ENCODE measurements at regions not wholly inside any gene's neighbourhood (a gene's known extent, or its start where the extent isn't known, plus 50 kb on each side); places are given as distances from the start of the nearest gene placed in this dataset.

GRCh38 chr6:114543696-114544095 lies 200.9 kb upstream of the HS3ST5 start:
- DNase-seq (ENCODE audit: extremely low read depth in 1 of 4, low spot score in 3 of 4) (no peak), FAIRE-seq (no peak), ATAC-seq (no peak)
- H3K27ac ChIP-seq (ENCODE audit: extremely low read depth, low read depth, low read length): no peak overlapping the region
- no peaks in the 10 kb centered on the region for H3K9me1 ChIP-seq (ENCODE audit: control insufficient read depth, insufficient read depth, low read length)
- intact Hi-C loops (cut with micrococcal nuclease) (no loop called here), in situ Hi-C loops (cut with MboI) (no loop called here)
- no peak for TF ChIP-seq MLLT1 (IDR thresholded peaks at IDR 0.05)
- TF ChIP-seq CBX1 (IDR thresholded peaks at IDR 0.05; ENCODE audit: low read depth): no peak
- no peak for TF ChIP-seq STAG1 (CRISPR knock-in tag; IDR thresholded peaks at IDR 0.05; ENCODE audit: borderline replicate concordance)
- H2AFZ ChIP-seq (ENCODE audit: low read depth, low read length): no peak overlapping the region
- H4K20me1 ChIP-seq (replicated peaks; ENCODE audit: control insufficient read depth, insufficient read depth, low read length): no peaks in the 10 kb centered on the region
- no peaks in the 10 kb centered on the region for H3K9me3 ChIP-seq (replicated peaks; ENCODE audit: control insufficient read depth, insufficient read depth, low read depth, low read length)
- ChIA-PET CTCF (ENCODE audit: low intra/inter-chr PET ratio) (no interaction called here), POLR2A (no interaction called here)
- WGBS (ENCODE audit: insufficient coverage, low coverage, missing lambda C conversion rate): 0% methylated on average over 2 of the region's 2 CpGs
- no peaks in the 10 kb centered on the region for H3K27me3 ChIP-seq (ENCODE audit: control insufficient read depth in 2 of 2, insufficient read depth in 2 of 2, low read length in 2 of 2)
- no peak overlapping the region for H3K4me3 ChIP-seq
- no peak overlapping the region for H3K4me2 ChIP-seq (ENCODE audit: insufficient read depth, low read length)
- no peaks in the 10 kb centered on the region for H3K79me2 ChIP-seq (ENCODE audit: control insufficient read depth, insufficient read depth, low read length)
- H3K4me1 ChIP-seq (replicated peaks in 1 of 2; ENCODE audit: control insufficient read depth in 2 of 2, insufficient read depth in 2 of 2, low read length in 2 of 2): no peaks in the 10 kb centered on the region
- H3K9ac ChIP-seq (ENCODE audit: insufficient read depth in 1 of 2, low read depth in 2 of 2, low read length in 2 of 2): no peak overlapping the region
- no TSS peak for BruUV-seq (replicated peaks)
- H3K36me3 ChIP-seq (ENCODE audit: control insufficient read depth, insufficient read depth, low read length): no peaks in the 10 kb centered on the region

- Histone ChIP-seq H3K27ac (ENCODE audit: extremely low read depth, low read depth, low read length) (no peak overlapping the region), H3K4me1 (replicated peaks in 1 of 2; ENCODE audit: control insufficient read depth in 2 of 2, insufficient read depth in 2 of 2, low read length in 2 of 2) (no peaks in the 10 kb centered on the region), H3K27me3 (ENCODE audit: control insufficient read depth in 2 of 2, insufficient read depth in 2 of 2, low read length in 2 of 2) (no peaks in the 10 kb centered on the region), H3K36me3 (ENCODE audit: control insufficient read depth, insufficient read depth, low read length) (no peaks in the 10 kb centered on the region), H3K4me2 (ENCODE audit: insufficient read depth, low read length) (no peak overlapping the region), H3K9me3 (replicated peaks; ENCODE audit: control insufficient read depth, insufficient read depth, low read depth, low read length) (no peaks in the 10 kb centered on the region; the same call in 1 of the 2 replicates), H3K4me3 (no peak overlapping the region), H3K9ac (ENCODE audit: insufficient read depth in 1 of 2, low read depth in 2 of 2, low read length in 2 of 2) (no peak overlapping the region), H4K20me1 (replicated peaks; ENCODE audit: control insufficient read depth, insufficient read depth, low read length) (no peaks in the 10 kb centered on the region), H2AFZ (ENCODE audit: low read depth, low read length) (no peak overlapping the region), H3K79me2 (ENCODE audit: control insufficient read depth, insufficient read depth, low read length) (no peaks in the 10 kb centered on the region), H3K9me1 (ENCODE audit: control insufficient read depth, insufficient read depth, low read length) (no peaks in the 10 kb centered on the region)
- in situ Hi-C loops (cut with MboI): no loop called here
- CTCF ChIA-PET (ENCODE audit: low intra/inter-chr PET ratio): no interaction called here
- intact Hi-C loops (cut with micrococcal nuclease): no loop called here
- BruUV-seq (replicated peaks): no TSS peak
- no peak for ATAC-seq
- POLR2A ChIA-PET: no interaction called here
- no peak for DNase-seq (ENCODE audit: extremely low read depth in 1 of 4, low spot score in 3 of 4)
- 4% methylated on average over 18 of the region's 21 CpGs for WGBS (ENCODE audit: insufficient coverage, low coverage, missing lambda C conversion rate)
- no peak for FAIRE-seq
- TF ChIP-seq, protein P1, sequence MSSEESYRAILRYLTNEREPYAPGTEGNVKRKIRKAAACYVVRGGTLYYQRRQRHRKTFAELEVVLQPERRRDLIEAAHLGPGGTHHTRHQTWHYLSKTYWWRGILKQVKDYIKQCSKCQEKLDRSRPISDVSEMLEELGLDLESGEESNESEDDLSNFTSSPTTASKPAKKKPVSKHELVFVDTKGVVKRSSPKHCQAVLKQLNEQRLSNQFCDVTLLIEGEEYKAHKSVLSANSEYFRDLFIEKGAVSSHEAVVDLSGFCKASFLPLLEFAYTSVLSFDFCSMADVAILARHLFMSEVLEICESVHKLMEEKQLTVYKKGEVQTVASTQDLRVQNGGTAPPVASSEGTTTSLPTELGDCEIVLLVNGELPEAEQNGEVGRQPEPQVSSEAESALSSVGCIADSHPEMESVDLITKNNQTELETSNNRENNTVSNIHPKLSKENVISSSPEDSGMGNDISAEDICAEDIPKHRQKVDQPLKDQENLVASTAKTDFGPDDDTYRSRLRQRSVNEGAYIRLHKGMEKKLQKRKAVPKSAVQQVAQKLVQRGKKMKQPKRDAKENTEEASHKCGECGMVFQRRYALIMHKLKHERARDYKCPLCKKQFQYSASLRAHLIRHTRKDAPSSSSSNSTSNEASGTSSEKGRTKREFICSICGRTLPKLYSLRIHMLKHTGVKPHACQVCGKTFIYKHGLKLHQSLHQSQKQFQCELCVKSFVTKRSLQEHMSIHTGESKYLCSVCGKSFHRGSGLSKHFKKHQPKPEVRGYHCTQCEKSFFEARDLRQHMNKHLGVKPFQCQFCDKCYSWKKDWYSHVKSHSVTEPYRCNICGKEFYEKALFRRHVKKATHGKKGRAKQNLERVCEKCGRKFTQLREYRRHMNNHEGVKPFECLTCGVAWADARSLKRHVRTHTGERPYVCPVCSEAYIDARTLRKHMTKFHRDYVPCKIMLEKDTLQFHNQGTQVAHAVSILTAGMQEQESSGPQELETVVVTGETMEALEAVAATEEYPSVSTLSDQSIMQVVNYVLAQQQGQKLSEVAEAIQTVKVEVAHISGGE (CRISPR knock-in tag; IDR thresholded peaks at IDR 0.05): no peak
- TF ChIP-seq, protein P2, sequence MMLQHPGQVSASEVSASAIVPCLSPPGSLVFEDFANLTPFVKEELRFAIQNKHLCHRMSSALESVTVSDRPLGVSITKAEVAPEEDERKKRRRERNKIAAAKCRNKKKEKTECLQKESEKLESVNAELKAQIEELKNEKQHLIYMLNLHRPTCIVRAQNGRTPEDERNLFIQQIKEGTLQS (IDR thresholded peaks at IDR 0.05): no peak
- TF ChIP-seq, protein P2 (CRISPR knock-in tag; conservative IDR thresholded peaks at IDR 0.05): no peak
- TF ChIP-seq TCF7 (IDR thresholded peaks at IDR 0.05; ENCODE audit: borderline replicate concordance) (no peak), NONO (IDR thresholded peaks at IDR 0.05; ENCODE audit: low read depth in 2 of 2, low read length in 1 of 2) (no peak), CTBP1 (IDR thresholded peaks at IDR 0.05; ENCODE audit: borderline replicate concordance) (no peak), NFIC (IDR thresholded peaks at IDR 0.05) (no peak)
Measured at GRCh38 chr6:114541794-114542193, 199.0 kb upstream of the HS3ST5 start.

Data from K562 (cell line).